GM12873 (cell line): ENCODE measurements at regions not wholly inside any gene's neighbourhood (a gene's known extent, or its start where the extent isn't known, plus 50 kb on each side); places are given as distances from the start of the nearest gene placed in this dataset.

Source experiments
- TF ChIP-seq, protein P1 (sequence below): IDR thresholded peaks from 2 replicates; pipeline ENCODE4 v1.5.1; 2012; ENCODE audit warnings: low read depth, mild to moderate bottlenecking, moderate library complexity, low read length, control low read depth; ENCODE audit not compliant: insufficient read depth; ENCODE audit errors: missing control alignments

DNA sequence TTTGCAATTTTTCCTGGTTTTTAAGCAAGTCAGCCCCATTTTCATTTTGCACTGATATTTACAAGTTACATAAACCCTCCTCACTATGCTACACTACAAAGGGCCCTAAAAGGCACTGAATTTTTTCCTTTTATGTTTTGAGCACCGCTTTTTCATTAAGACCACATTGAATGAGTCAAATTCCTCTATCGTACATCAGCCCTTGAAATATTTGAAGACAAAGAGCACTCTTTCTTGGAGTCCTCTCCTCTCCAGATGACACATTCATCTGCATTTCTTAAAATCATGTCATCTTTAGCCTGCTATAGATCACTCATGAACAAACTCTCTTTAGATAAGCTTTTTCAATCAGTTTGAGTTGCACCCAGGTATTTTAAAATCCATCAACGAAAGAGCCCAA is 306.6 kb upstream of the SOX11 start:
- TF ChIP-seq, protein P1, sequence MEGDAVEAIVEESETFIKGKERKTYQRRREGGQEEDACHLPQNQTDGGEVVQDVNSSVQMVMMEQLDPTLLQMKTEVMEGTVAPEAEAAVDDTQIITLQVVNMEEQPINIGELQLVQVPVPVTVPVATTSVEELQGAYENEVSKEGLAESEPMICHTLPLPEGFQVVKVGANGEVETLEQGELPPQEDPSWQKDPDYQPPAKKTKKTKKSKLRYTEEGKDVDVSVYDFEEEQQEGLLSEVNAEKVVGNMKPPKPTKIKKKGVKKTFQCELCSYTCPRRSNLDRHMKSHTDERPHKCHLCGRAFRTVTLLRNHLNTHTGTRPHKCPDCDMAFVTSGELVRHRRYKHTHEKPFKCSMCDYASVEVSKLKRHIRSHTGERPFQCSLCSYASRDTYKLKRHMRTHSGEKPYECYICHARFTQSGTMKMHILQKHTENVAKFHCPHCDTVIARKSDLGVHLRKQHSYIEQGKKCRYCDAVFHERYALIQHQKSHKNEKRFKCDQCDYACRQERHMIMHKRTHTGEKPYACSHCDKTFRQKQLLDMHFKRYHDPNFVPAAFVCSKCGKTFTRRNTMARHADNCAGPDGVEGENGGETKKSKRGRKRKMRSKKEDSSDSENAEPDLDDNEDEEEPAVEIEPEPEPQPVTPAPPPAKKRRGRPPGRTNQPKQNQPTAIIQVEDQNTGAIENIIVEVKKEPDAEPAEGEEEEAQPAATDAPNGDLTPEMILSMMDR: no peak

DNA sequence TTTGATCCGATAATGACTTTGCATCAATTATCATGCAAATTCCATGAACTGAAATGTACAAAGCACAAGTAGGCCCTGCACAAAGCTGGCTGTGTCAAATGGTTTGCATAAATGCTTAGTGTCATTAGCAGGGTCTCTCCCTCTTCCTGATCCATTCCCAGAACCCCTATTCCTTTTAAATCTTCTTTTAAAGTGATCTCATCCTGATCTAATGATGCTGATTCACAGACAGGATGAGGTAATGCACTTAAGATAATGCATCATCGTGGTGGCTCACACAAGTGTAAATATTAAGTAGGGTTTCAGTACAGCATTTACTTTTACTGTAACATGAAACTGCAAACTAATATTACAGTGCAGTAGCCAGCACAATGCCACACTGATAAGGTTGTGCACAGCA is 304.8 kb upstream of the SOX11 start:
- TF ChIP-seq, protein P1: no peak

DNA sequence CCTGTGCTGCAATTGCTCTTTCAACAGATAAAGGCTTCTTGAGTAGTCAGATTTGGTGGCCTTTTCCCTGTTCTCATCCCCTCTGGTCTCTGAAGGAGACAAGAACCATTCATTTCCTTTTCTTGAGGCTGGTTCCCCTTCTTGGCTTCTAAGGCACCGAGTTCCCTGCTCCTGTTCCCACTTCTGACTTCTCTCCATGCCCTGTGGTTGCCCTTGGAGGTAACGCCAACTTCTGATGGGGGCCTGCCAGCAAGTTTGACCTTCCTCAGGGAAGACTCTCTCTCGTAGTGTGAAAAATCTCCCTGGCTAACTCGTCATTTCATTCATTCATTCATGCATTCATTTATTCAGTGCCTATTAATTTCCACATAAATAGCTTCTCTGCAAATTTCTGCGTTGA is 302.4 kb upstream of the SOX11 start:
- TF ChIP-seq, protein P1: no peak

DNA sequence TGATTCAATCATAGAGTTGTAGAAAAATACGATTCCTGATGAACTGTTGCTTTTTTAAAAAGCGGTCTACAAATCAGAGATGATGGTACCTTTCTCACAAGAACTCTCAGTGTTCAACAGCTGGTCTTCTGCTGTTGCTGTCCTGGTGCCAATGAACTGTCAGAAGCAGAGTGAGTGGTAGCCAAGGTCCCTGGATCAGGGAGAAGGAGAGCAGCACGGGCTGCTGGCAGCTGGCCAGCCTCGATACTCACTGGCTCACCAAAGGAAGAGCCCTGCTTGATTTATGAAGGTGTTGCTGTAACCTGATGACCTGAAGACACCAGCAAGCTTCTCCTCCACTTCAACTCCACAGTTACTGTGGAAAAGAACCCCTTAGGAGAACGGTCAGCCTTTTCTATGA is 300.8 kb upstream of the SOX11 start:
- TF ChIP-seq, protein P1: no peak

DNA sequence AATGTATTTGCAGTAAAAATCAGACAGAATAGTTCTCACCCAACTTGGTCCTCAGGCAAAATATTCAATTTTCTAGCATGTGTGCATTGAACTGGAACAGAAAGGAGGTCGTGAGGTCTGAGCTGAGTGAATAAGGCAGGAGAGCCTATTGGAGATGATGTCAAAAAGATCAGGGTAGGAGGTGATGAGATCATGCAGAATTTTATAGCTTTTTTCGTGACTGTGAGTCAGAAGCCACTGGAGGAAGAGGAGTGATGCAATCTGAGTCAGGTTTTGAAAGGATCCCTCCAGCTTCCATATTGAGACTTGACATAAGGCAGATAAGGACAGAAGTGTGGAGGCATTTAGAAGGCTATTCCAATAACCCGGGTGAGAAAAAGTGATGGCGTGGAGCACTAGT is 299.5 kb upstream of the SOX11 start:
- TF ChIP-seq, protein P1: no peak

DNA sequence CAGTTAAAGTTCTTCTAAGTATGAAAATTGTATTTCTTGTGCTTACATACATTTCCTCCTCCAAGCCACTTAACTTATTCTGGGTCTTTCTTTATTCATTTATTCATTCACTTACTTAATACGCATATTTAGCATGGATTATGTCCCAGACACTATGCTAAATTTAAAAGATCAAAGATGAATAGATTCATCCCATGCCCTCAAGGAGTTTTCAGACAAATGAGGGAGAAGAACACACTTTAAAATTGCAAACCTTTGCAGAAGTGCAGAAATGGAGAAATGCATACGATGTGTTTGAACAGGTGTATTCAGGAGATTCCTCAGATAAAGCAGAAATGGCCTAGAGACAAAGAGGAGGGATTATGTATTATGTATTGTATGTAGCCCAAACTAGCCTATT is 298.7 kb upstream of the SOX11 start:
- TF ChIP-seq, protein P1: no peak

DNA sequence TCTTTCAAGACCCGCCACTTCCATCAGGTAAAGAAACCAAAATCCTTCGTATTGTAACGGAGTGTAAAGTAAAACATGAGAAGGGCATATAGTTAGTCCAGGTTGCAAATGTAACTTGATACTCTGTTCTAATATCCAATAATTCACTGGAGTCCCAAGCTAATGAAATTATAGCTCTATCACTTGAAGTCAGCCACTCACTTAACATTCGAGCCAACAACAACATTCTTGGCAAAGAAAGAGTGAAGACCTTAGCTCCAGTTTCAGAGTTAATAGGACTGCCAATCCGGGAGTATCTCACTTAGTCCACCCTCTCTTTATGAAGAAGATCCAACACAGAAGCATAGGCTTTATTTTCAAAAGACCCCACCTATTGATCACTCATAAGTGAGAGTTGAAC is 298.0 kb upstream of the SOX11 start:
- TF ChIP-seq, protein P1: no peak

DNA sequence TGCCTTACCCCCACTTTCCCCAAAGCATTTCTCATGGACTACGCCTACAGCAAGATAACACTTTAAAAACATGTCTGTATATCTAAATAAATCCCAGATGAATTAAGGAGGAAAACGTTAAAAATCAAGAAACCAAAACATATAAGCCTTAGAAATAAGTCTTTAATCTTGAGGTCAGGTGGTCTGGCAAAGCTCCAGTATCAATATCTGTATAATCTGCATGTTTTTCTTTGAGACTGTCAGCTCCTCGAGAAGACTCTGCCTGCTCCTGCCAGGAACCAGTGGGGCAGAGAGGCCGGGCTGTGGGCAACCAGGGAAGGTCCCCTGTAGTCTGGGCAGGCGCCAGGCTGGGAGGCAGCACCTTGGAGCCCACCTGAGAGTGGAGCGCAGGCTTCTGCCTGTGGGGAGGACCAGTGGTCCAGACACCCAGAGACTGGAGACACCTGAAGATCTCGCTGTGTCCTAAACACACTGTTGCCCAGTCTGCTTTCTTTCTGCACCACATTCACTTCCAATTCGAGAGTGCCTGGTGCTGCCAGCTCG is 291.0 kb upstream of the SOX11 start:
- TF ChIP-seq, protein P1: no peak
